ENCODE measurements at regions not wholly inside any gene's neighbourhood (a gene's known extent, or its start where the extent isn't known, plus 50 kb on each side); places are given as distances from the start of the nearest gene placed in this dataset.

GRCh38 chr14:53542732-53543131 lies 389.6 kb upstream of the DDHD1 start:
- peak; percentile 6 for DNase-seq (ENCODE audit: low spot score)

- no peak for DNase-seq (ENCODE audit: low spot score)
Observed at GRCh38 chr14:53541411-53541810, 388.3 kb upstream of the DDHD1 start.

DNA sequence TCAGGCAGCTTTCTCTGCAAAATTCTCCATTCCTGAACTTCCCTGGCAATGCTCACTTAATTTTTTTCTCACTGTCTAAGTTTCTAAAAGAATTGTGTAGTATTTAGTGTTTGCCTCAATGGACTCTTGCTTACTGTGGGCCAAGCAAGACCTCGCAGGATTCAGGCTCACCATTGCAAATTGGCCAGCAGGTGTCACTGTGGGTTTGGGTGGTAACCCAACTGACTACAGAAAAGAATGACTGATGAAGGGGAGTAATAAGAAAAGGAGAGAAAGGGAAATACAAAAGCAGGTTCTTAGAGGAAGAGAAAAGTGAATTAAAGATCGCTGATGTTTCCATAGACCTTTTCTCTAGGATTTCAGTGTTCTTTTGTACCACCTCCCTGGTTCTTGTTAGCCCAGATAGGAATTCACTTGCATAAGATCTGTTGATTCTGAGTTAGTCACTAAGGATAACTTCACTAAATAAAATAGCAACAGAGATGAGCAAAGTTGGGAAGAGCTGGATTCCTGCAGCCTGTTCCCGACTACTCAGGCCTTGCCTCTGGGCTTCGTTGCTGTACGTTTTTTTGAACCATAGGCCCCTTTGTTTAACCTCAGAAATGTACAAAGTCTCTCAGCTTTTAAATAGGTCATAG lies 386.5 kb upstream of the DDHD1 start:
- DNase-seq (ENCODE audit: low spot score): peak; percentile 12

DNA sequence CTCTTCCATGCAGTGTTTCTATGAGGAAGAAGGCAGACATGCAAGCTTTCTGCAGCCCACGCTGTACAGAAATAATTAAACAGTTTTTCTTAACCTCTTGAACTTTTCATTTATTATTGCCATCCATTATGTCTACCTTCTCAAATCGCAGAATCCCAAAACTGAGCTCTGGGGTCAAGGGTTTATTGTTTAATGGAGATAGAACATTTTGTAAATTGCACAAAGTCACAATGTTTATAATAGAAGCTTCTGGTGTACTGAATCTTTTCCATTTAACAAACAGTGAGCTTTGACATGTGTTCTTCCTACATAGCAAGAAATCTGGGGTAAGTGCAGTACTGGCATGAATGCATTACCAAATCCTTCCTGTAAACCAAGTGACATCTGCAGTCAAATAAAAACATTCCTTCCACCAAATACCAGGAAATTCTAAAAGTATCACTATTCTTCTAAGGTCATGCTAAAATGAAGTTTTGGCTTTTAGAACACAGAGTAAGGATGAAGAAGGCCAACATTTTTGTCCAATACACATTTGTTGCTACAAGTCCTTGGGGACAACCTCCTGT lies 385.3 kb upstream of the DDHD1 start:
- no peak for DNase-seq (ENCODE audit: low spot score)

DNA sequence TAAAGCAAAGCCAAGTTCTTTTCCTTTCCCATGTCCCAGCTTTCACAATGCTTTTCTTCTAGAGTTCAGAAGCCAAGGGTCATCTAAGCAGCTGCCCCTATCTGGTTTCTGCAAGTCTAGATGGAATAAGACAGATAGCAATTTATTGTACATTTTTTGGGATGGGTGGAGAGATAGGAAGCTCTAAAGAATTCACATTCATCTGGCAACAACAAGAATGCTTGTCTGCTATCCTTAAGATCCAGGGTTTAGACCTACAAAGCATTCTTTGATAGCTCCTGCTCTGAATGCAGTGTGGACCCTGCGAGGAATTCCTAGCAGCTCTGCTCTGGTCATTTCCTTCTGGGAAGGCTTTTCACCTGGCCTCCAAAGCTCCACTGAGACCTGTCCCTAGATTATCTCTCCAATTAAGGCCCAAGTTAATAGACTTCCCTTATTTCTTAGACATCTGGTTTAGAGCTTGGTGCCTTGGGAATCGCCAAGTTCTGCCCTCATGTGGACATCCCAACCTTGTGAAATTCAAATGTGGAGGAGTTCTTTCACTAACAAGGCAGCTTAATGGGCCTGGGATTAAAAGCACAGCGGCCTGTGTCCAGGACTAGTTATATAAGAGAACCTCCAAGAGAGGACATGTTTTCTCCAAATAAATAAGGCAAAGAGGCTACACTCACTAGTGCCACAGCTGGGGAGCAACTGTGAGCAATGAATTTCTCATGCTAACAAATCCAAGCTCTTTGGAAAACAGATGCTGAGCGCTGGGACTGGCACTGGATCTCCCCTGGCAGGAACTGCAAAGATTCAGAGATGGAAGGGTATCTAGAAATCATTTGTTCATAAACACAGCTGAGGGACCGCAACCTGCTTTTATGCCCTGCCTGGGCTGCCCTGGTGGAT lies 384.5 kb upstream of the DDHD1 start:
- no peak for DNase-seq (ENCODE audit: low spot score)

DNA sequence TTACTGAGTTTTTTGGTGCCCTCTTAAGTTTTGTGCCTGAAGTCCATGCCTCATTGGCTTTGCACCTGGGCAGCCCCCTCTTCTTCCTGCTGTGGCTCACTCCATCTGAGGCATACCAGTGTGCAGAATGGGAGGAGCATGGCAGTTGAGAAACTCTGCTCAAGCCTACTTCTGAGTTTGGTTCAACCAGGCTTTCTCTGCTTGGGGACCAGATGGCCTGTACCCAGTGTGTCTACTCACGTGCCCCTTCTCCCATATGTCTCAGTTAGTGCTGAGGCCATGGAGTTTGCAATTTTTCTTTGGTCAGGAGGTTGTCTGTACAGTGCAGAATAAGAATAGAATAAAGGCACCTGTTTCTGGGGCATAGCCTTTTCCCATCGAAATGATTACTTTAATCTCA lies 383.3 kb upstream of the DDHD1 start:
- no peak for DNase-seq (ENCODE audit: low spot score)

- DNase-seq (ENCODE audit: low spot score): no peak
Observed at GRCh38 chr14:53534841-53535240, 381.7 kb upstream of the DDHD1 start.

DNA sequence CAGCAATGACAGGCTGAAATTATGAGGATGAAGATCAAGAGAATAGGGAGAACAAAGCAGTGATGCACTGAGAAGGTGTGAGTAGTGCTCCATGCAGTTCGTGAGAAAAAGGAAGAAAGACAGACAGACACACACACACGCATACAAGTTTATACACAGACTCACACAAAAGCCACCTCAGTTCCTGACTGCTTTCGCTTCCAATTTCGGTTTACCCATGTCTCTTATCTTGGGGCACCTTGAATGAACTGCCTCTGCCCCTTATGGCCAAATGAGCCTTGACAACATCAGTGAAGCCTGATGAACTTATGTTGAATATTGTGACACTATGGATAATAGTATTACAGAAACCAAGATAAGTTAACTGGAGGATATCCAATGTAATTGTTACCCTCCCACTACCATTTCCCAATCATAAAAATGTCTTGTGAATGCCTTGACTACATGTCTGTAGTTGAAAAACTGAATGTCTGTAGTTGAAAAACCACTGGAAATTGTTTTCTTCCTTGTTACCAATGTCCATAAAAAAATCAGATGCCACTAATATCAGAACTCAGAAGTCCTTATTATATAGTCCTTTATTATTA lies 380.4 kb upstream of the DDHD1 start:
- DNase-seq (ENCODE audit: low spot score): no peak

- no peak for DNase-seq (ENCODE audit: low spot score)
Observed at GRCh38 chr14:53532853-53533252, 379.7 kb upstream of the DDHD1 start.

- DNase-seq (ENCODE audit: low spot score): no peak
Observed at GRCh38 chr14:53531730-53532129, 378.6 kb upstream of the DDHD1 start.

- no peak for DNase-seq (ENCODE audit: low spot score)
Observed at GRCh38 chr14:53531156-53531555, 378.0 kb upstream of the DDHD1 start.

DNA sequence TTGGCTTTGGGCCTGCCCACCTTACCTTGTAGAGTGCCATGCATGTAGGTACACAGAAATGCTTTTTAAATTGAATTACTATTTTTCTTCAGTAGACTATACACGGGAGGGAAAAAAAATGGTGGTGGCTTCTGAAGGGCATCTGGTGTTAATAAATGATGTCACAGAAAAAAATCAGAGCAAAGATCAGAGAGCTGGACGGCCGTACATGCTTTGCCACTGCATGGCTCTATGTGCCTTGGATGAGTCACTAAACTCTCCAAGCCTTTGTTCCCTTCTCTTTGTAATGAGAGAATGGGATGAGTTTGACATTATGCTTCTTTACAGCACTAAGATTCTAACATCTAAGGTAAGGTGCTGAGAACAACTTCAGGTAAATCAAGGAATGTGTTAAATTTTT lies 376.4 kb upstream of the DDHD1 start:
- DNase-seq (ENCODE audit: low spot score): no peak

- DNase-seq (ENCODE audit: low spot score): no peak
Observed at GRCh38 chr14:53528185-53528671, 375.1 kb upstream of the DDHD1 start.

DNA sequence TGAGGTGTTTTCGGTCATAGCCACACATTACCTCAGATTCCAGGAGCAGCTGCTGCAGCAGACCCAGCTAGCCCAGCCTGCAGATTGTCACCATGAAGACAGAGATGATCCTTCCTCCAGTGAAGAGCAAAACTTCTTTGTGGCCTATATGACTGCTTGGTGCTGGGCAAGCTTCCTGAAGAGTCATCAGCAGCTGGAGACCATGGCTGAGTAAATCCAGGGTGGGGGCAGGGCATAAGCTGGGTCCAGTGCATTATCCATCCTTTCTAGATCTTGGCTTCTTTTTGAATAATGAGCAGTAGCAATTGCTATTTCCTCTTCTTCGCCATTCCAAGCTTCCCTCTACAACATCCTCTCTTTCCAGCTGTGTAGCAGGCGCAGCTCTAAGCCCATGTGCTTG lies 373.1 kb upstream of the DDHD1 start:
- no peak for DNase-seq (ENCODE audit: low spot score)

DNA sequence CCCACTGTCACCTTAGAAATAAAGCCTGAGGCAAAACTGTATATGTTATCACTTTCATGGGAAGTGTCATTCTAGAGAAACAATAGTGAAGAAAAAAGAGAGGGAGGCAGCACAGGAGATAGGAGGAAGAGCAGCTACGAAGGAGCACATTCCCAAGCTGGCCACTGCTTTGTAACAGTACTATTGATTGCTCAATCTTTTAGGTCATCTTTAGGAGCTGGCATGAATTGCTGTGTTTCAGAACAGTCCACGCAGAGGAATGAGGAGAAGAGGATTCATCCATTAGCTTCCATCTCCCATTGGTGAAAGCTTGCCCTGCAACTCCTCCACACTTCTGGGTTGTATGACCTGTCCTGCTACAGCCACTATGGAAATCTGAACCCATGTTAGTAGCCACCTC lies 372.5 kb upstream of the DDHD1 start:
- no peak for DNase-seq (ENCODE audit: low spot score)

DNA sequence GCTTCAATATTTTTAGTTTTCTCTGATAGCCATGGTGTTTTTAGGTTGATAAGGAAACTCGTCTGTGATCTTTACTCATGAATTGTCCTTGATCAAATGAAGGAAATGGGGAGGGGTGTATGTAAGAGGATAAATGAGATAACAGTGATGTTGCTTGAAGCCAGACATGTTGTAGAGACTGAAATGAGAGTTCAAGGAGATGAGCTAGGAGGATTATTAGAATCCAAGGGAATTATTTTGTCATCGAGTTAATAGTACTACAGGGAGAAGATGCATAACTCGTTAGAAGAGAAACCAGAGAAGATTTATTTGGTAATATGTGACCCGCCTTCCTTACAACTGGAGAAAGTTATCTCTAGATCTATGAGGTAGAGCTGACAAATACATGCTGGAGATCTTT lies 371.3 kb upstream of the DDHD1 start:
- no peak for DNase-seq (ENCODE audit: low spot score)

- DNase-seq (ENCODE audit: low spot score): no peak
Observed at GRCh38 chr14:53523226-53523625, 370.1 kb upstream of the DDHD1 start.

DNA sequence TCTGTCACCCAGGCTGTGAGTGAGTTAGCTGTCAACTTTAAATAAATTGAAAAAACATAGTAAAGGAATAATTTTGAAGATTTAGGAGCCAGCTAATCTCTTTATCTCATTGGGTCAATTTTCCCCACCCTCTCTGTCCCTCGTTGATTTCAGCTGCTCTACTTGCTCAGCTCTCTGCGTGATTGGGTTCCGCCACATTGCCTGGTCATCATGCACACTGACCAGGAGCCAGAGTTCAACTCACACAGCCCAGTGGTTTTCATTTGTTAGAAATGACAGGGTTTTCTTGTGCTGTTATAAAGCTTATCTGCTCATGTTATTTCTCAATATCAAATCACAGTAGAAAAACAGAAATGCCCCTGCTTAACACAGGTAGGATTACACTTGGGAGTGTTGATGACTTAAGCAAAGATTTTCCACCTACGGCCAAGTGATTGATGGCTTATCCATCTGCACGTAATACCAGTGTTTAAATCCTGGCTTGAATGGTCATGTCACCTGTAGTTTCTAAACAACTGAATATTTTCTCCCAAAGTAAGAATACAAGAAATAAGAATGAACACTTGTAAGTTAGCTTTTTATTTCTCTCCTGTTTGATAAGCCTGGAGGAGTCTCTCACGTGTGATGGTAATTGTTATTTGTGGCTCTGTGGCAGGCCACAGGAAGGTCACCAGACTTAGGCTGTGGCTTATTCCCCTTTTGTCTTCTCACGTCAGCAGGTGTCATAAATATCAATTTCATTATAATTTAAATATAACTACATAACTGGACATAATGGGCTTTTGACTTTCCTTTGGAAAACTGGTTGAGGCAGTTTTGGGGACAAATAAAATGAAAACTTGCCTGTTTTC lies 367.2 kb upstream of the DDHD1 start:
- no peak for DNase-seq (ENCODE audit: low spot score)

GRCh38 chr14:53519137-53519536 lies 366.0 kb upstream of the DDHD1 start:
- no peak for DNase-seq (ENCODE audit: low spot score)

DNA sequence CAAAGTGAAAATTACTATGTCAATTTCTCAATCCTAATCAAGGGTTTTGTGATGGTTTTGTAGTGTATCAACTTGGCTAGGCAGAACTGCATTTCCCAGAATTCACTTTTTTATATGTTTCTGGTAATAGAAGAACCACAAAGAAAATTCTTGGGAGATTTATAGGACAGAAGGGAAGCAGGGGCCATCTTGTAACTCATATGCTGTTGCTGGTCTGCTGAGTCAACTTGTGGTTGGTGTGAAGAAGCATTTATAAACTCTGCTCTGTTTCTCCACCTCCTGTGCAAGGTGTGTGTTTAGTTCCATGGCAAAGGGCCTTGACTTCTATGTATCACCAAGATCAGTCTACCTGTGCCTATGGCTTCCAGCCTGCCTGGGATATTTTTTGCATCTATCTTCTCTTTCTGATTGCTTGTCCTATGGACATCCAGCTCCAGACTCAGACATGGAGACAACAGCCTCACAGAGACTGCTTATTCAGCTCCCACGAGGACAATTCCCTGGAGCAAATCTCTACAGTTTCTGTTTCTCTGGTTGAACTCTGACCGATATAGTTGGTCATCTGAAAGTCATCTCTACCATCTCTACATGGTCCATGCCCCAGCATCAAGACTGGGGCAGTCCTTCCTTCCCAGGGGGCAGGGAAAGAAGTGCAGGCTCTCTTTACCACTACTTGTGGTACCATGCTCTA lies 364.3 kb upstream of the DDHD1 start:
- DNase-seq (ENCODE audit: low spot score): no peak

- DNase-seq (ENCODE audit: low spot score): no peak
Observed at GRCh38 chr14:53516261-53516774, 363.2 kb upstream of the DDHD1 start.
